ENCODE measurements at regions not wholly inside any gene's neighbourhood (a gene's known extent, or its start where the extent isn't known, plus 50 kb on each side); places are given as distances from the start of the nearest gene placed in this dataset.

DNA sequence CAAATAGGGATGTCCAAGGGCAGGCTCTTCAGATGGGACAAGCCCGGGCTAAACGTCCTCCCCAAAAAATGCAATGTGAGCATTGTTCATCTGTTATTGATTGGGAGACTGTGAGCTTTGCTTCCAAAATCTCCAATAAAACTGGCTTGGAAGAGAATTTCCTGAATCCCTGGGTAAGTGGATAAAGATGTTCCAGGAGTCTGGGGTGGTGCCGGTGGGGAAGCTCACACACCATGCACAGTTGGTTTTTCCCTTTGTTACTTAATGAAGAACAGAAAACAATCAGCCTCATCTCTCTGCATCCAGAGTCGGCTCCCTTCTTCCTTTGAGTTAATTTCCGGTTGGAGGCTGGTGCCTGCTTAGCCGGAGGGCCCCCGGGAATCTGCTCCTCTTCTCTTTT, 72.1 kb upstream of the ZBTB40 start:
- DNase-seq (ENCODE audit: low spot score), result peak; percentile 61

DNA sequence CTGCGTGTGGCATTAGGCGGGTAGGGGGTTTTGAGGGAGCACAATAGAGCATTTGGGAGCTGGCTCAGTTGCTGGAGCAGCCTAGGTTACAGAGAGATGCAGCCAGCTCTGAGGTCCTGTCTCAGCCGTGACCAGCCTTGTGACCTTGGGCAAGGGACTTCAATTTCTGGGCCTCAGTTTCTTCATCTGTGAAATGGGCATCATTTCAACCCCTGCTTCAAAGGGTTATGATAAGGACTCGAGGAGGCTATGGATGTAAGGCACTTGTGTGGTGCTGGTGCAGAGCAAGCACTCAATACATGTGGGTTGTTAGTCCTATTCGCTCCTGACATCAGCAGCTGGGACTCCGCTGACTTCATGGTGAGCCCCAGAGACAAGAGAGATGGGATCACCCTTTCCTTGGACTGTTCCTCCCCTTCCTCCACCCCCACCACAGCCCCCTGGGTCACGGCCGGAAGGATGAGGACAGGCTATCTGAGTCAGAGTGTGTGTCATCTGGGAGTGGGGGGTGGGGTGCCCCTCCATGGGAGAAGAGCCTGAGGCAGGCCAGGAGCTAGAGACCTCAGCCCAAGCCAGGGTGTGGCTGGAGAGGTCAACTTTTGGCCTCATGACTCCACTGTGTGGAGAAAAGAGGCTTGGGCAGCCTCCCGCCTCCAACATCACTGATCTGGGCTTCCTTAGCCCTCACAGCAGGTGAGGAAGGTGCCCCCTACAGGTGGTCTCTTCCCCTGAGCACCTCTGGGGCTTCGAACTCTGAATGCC, 71.4 kb upstream of the ZBTB40 start:
- DNase-seq (ENCODE audit: low spot score), result peak; percentile 70

DNA sequence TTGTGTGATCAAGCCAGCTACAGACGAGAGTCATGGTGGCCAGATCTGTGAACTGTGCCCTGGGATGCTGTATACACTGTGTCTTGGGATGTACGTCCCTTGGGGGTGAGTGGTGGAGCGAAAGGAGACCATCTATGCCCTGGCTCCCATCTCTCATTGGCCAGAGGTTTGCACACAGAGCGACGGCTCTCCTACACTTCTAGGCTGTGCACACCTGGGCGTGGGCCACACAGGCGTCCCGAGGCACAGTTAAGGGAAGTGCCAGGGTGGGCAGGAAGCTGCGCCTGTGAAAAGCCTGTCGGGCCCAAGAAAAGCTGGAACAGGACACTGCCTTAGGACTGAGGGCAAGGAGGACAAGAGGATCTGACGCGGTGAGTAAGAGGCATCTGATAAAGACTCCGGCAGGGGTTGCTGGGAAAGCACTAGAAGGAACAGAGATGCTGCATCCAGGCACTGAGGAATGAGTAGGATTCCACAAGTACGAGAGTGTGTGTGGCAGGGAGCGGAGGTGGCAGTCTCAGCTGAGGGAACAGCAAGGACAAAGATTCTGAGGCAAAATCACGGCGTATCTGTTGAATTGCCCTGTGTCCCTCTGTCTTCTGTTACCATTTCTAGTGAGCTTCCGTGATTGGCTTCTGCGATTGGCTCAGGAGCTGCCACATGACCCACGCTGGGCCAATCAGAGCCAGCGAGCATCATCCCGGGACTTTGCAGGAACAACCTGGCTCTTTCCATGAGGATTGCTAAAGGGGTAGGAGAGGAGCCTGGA, 67.9 kb upstream of the ZBTB40 start:
- DNase-seq (ENCODE audit: low spot score), result no peak

DNA sequence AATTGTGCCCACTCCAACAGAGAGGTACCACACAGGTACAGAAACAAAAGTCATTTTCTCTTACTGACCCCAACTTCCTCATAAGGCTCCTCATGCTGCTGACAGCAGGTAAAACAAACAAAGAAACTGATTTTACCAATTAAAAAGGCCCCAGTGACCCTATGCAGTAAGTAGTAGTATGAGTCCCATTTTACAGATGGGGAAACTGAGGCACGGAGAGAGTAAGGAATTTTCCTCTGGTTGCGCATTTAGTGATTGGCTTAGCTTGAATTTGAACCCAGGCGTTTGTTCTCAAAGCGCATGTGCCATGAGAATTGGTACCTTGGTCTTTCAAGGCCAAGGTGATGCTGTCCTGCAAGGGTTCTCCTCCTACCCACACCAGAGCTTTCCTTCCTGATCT, 66.1 kb upstream of the ZBTB40 start:
- no peak for DNase-seq (ENCODE audit: low spot score)

DNA sequence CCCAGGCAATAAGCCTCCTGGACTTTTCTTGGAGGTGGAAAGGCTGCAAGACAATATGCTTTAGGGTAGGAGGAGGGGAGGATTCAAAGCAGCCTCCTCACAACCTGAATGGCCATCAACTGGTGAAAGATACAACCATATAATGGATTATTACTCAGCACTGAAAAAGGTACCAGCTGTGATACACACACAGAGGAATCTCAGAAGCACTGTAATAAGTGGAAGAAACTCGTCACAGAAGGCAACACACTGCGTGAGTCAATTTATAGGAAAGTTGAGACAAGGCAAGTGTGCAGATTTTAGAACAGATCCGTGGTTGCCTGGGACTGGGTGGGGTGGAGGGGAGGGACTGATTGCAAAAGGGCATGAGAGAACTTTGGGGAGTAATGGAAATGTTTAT, 64.9 kb upstream of the ZBTB40 start:
- no peak for DNase-seq (ENCODE audit: low spot score)

DNA sequence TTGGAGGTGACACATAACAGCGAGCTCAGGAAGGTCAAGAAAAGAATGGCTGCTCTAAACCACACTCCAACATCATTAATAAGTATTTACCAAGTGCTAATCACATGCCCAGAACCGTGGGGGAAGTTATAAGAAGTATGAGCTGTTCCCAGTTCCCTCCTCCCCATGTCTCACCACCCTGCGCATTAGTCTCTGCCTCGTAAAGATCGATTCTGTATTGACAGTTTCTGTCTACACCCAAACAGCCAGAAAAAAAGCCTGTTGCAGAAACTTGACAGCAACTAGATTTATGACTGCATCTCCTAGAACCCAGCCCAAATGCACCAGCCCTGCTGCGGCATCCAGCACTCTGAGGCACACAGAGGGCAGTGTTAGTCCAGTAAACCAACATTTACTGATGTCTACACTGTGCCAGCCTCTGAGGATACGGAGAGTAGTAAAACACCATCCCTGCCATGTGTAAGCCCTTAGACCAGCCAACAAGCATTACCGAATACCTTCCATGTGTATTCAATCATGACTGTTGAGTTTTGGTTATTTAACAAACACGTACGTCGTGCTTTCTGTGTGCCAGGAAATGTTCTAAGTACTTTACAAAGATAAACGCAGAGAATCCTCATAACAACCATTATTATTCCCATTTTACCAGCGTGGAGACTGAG, 63.6 kb upstream of the ZBTB40 start:
- DNase-seq (ENCODE audit: low spot score), result peak; percentile 48

DNA sequence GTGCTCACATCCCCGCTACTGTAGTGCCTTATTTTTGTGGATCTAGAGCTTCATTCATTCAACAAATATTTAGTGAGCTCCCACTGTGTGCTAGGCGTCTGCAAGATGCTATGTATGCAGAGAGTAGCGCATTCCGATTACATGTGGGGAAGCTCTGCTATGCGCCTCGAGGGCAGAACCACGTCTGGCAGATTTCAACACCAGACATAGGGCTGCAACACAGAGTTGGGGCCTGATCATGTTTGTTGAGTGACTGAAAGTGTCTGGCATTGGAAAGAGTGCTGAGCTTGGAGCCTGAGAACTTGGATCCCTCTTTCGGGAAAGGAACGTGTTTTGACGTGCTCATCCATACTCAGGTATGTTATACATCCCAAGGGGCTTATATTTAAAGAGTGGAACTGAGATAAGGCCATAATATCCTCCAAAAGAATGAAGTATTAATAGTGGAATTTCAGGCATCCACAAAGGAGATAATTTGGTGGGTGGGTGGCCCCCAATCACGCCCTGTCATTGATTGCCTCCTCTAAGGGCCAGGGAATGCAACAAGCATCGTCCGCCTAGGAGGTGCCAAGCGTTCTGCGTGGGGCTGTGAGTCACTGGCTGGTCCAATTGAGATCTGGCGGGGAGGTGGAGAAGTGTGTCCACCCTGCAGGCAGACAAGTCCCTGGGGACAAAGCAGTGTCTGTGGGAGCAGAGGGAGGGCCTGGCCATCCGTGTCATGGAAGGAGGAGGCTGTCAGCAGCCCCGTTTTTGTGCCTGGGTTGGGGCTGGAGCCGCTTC, 62.8 kb upstream of the ZBTB40 start:
- peak; percentile 92 for DNase-seq (ENCODE audit: low spot score)

DNA sequence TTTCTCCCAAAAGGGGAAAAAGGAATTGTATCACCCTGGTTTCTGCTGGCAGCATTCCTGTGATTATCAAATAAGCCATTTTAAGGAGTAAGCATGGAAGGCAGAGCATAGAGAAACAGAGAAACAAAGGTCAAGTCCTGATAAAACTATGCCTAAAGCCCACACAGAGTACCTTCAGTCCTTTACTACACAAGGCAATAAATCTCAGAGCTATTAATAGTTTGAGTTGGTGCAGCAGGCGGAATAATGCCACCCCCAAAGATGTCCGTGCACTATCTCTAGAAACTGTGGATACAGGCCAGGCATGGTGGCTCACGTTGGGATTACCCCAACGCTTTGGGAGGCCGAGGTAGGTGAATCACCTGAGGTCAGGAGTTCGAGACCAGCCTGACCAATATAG, 58.1 kb upstream of the ZBTB40 start:
- no peak for DNase-seq (ENCODE audit: low spot score)

DNA sequence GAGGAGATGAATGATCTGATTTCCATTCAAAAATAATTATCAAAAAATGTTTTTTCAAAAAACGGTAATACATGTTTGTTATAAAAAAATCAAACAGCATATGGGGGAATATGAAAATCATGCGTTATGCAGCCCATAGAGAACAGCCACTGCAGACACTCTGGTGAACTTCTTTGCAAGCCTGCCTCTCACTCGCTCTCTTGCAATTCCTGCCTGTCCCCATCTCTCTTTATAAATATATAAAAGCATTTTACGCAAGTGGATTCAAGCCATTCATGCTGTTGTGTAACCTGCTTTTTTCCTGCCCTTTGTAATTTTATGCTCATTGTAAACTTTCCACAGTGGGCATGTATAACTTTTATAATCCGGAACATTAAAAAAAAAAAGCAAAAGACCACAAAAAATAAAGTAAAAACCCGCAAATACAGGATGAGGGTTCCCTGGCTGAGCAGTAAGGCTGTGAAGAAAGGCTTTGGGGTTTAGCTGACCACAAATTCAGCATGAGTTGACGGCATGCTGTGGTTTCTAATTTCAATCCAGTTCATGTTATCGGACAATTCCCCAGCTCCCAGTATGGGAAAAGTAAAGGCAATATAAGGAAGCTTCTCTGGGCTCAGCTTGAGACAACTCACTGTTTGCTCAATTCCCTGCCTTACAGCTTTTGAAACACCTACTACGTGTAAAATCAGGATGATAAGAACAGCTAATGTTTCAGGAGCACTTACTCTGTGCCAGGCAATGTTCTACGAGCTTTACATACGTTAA, 52.8 kb upstream of the ZBTB40 start:
- DNase-seq (ENCODE audit: low spot score), result no peak

DNA sequence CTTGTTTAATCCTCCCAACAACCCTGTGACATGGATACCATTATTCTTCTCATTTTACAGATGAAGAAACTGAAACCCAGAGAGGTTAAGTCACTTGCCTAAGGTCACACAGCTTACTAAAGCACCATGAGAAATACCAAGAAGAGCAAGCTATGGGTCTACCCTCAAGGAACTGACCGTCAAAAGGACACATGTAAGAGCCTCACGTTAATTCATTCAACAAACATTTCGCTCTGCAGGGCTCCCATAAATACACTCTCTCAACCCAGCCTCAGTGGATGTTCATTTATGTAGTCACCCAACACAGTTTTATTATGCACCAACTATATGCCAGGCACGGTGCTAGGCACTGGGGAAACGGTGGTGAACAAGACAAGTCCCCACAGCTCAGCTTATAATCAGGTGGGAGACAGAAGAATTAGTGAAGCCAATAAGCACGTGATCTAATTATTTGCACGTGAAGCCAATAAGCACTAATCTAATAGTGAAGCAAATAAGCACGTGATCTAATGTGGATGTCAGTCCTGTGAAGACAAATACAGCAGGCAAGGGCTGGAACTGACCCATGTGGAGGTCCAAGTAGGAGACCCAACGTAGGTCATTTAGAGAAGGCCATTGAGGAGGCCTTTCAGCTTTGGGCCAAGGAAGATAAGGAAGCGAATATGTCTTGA, 52.1 kb upstream of the ZBTB40 start:
- no peak for DNase-seq (ENCODE audit: low spot score)
